DOHH2 (cell line): ENCODE measurements at regions not wholly inside any gene's neighbourhood (a gene's known extent, or its start where the extent isn't known, plus 50 kb on each side); places are given as distances from the start of the nearest gene placed in this dataset.

Experiments
- H3F3A ChIP-seq: fragments of 200-600 bp; sonication (generic), shearing (Covaris generic); 2 replicates; pipeline ENCODE4 v1.6.0; 2016; ENCODE audit warnings: antibody characterized with exemption, mild to moderate bottlenecking; ENCODE audit not compliant: control insufficient read depth, insufficient read depth
- H3K27ac ChIP-seq: fragments of 200-600 bp; sonication (generic); 2 replicates; pipeline ENCODE4 v1.5.1; 2014; ENCODE audit warnings: low read depth, mild to moderate bottlenecking, low read length, moderate library complexity
- H3K27me3 ChIP-seq: fragments of 200-600 bp; sonication (generic); 2 replicates; pipeline ENCODE4 v1.6.1; 2014; ENCODE audit warnings: mild to moderate bottlenecking, low read length, mixed read lengths; ENCODE audit not compliant: control insufficient read depth
- H3K36me3 ChIP-seq: fragments of 200-600 bp; sonication (generic); 2 replicates; pipeline ENCODE4 v1.6.1; 2014; ENCODE audit warnings: mild to moderate bottlenecking, low read length, moderate library complexity, mixed read lengths; ENCODE audit not compliant: control insufficient read depth
- H3K4me1 ChIP-seq: fragments of 200-600 bp; sonication (generic); 2 replicates; pipeline ENCODE4 v1.6.1; 2014; ENCODE audit warnings: mild to moderate bottlenecking, low read length, mixed read lengths; ENCODE audit not compliant: control insufficient read depth
- H3K4me2 ChIP-seq: fragments of 200-600 bp; sonication (generic); 2 replicates; pipeline ENCODE4 v1.6.0; 2014; ENCODE audit warnings: mild to moderate bottlenecking, low read length, moderate library complexity
- H3K4me3 ChIP-seq: fragments of 200-600 bp; sonication (generic); 2 replicates; pipeline ENCODE4 v1.5.1; 2014; ENCODE audit warnings: mild to moderate bottlenecking, low read length, mixed read lengths
- H3K79me2 ChIP-seq: fragments of 200-600 bp; sonication (generic); 2 replicates; pipeline ENCODE4 v1.6.1; 2014; ENCODE audit warnings: mild to moderate bottlenecking, low read length, mixed read lengths; ENCODE audit not compliant: control insufficient read depth
- H3K9me2 ChIP-seq: fragments of 200-600 bp; sonication (generic); replicated peaks from 2 replicates; pipeline ENCODE4 v1.6.1; 2014; ENCODE audit warnings: mild to moderate bottlenecking, low read length, mixed read lengths; ENCODE audit not compliant: control insufficient read depth
- H3K9me3 ChIP-seq: fragments of 200-600 bp; sonication (generic); 2 replicates; pipeline ENCODE4 v1.6.1; 2014; ENCODE audit warnings: antibody characterized with exemption, low read length, mixed read lengths; ENCODE audit not compliant: control insufficient read depth, insufficient read depth
- H4K20me1 ChIP-seq: fragments of 200-600 bp; sonication (generic); 2 replicates; pipeline ENCODE4 v1.6.0; 2014; ENCODE audit warnings: low read depth, mild to moderate bottlenecking, antibody characterized with exemption, low read length, moderate library complexity; ENCODE audit not compliant: control insufficient read depth, insufficient read depth
- CTCF ChIP-seq: fragments of 200-600 bp; sonication (generic); IDR thresholded peaks from one replicate; pipeline ENCODE4 v1.5.1; 2014; ENCODE audit warnings: antibody characterized with exemption, mild to moderate bottlenecking, low read depth, low read length; ENCODE audit not compliant: poor library complexity, severe bottlenecking
- EZH2phosphoT487 ChIP-seq: fragments of 200-600 bp; sonication (generic); IDR thresholded peaks from 2 replicates; pipeline ENCODE4 v1.6.1; 2017; ENCODE audit warnings: borderline replicate concordance, mild to moderate bottlenecking, antibody characterized with exemption, low read length, moderate library complexity, mixed read lengths

- Histone ChIP-seq H3K9me2 (no peaks in the 10 kb centered on the region), H3K4me2 (no peak overlapping the region), H3K27me3 (no peaks in the 10 kb centered on the region), H3K4me1 (no peaks in the 10 kb centered on the region), H3F3A (no peaks in the 10 kb centered on the region), H3K27ac (no peak overlapping the region), H3K36me3 (no peaks in the 10 kb centered on the region), H3K4me3 (no peak overlapping the region), H3K9me3 (no peaks in the 10 kb centered on the region), H3K79me2 (no peaks in the 10 kb centered on the region), H4K20me1 (no peaks in the 10 kb centered on the region)
- TF ChIP-seq CTCF (no peak), EZH2phosphoT487 (no peak)
Measured at GRCh38 chr7:136063326-136063666, 86.1 kb upstream of the MTPN start.

- no peak overlapping the region for H3K27ac ChIP-seq
- H3K27me3 ChIP-seq: no peaks in the 10 kb centered on the region
- no peaks in the 10 kb centered on the region for H4K20me1 ChIP-seq
- no peaks in the 10 kb centered on the region for H3K9me3 ChIP-seq
- H3K79me2 ChIP-seq: no peaks in the 10 kb centered on the region
- no peaks in the 10 kb centered on the region for H3F3A ChIP-seq
- H3K4me3 ChIP-seq: no peak overlapping the region
- no peak overlapping the region for H3K4me2 ChIP-seq
- no peaks in the 10 kb centered on the region for H3K36me3 ChIP-seq
- no peaks in the 10 kb centered on the region for H3K9me2 ChIP-seq
- no peaks in the 10 kb centered on the region for H3K4me1 ChIP-seq
- TF ChIP-seq EZH2phosphoT487 (no peak), CTCF (no peak)
Measured at GRCh38 chr7:136062625-136063325, 85.6 kb upstream of the MTPN start.

GRCh38 chr7:136061433-136061832 lies 84.3 kb upstream of the MTPN start:
- no peaks in the 10 kb centered on the region for H3K4me1 ChIP-seq
- H3K27ac ChIP-seq: no peak overlapping the region

More at GRCh38 chr7:136061433-136061832, 84.3 kb upstream of the MTPN start:
- Histone ChIP-seq H3F3A (no peaks in the 10 kb centered on the region), H3K4me2 (no peak overlapping the region), H3K27me3 (no peaks in the 10 kb centered on the region), H4K20me1 (no peaks in the 10 kb centered on the region), H3K4me3 (no peak overlapping the region), H3K9me3 (no peaks in the 10 kb centered on the region), H3K9me2 (no peaks in the 10 kb centered on the region), H3K79me2 (no peaks in the 10 kb centered on the region), H3K36me3 (no peaks in the 10 kb centered on the region)
- TF ChIP-seq EZH2phosphoT487 (no peak), CTCF (no peak)
